Left ventricle myocardium superior (tissue), 1 donor: ENCODE measurements at regions not wholly inside any gene's neighbourhood (a gene's known extent, or its start where the extent isn't known, plus 50 kb on each side); places are given as distances from the start of the nearest gene placed in this dataset.
A peak's percentile ranks its signal among the peaks of the same experiment; 100 is the strongest.

Experiments used
- ATAC-seq: fragments of 200-7000 bp; cut with Tn5 transposase; one replicate; pipeline ENCODE4 v1.9.1; 2020; ENCODE audit warnings: mild to moderate bottlenecking, moderate library complexity
- DNase-seq: peaks from one replicate; pipeline ENCODE4 v3.0.0-alpha.2; 2020
- intact Hi-C: fragments of 100-400 bp; cut with micrococcal nuclease; formaldehyde crosslinking; loops from one replicate; pipeline ENCODE4 v1.11.0; 2022
- donor health status: DM: no; HTN: yes; CAD: no; lungs with severe emphysema.

GRCh38 chr4:95985051-95985450, 145.2 kb downstream of the PDHA2 start:
- ATAC-seq, result no peak
- intact Hi-C loops, result no loop called here
- no peak for DNase-seq

- ATAC-seq (no peak), DNase-seq (no peak)
- intact Hi-C loops, result no loop called here
Measured at GRCh38 chr4:95985791-95986550, 146.1 kb downstream of the PDHA2 start.

GRCh38 chr4:95987851-95988250, 148.0 kb downstream of the PDHA2 start:
- no peak for DNase-seq
- intact Hi-C loops, result no loop called here
- no peak for ATAC-seq

- intact Hi-C loops, result no loop called here
- ATAC-seq (no peak), DNase-seq (no peak)
Measured at GRCh38 chr4:95998311-95998710, 158.4 kb downstream of the PDHA2 start.

- ATAC-seq (no peak), DNase-seq (no peak)
- intact Hi-C loops, result no loop called here
Measured at GRCh38 chr4:96003951-96004740, 164.3 kb downstream of the PDHA2 start.

- ATAC-seq, result no peak
- intact Hi-C loops, result no loop called here
Measured at GRCh38 chr4:96009427-96010119, 169.7 kb downstream of the PDHA2 start.

GRCh38 chr4:96012687-96013086, 172.8 kb downstream of the PDHA2 start:
- ATAC-seq, result no peak

More at GRCh38 chr4:96009427-96010119, 169.7 kb downstream of the PDHA2 start:
- no peak for DNase-seq

GRCh38 chr4:96016634-96017299, 176.9 kb downstream of the PDHA2 start:
- DNase-seq, result no peak
- intact Hi-C loops, result no loop called here
- peak; percentile 60 for ATAC-seq

More at GRCh38 chr4:96012687-96013086, 172.8 kb downstream of the PDHA2 start:
- no peak for DNase-seq
- intact Hi-C loops, result no loop called here

GRCh38 chr4:96025011-96025410, 185.1 kb downstream of the PDHA2 start:
- ATAC-seq (no peak), DNase-seq (no peak)
- intact Hi-C loops, result no loop called here

GRCh38 chr4:96035727-96036126, 195.8 kb downstream of the PDHA2 start:
- intact Hi-C loops, result no loop called here
- DNase-seq (no peak), ATAC-seq (no peak)

- DNase-seq (no peak), ATAC-seq (no peak)
- intact Hi-C loops, result no loop called here
Measured at GRCh38 chr4:96036781-96037180, 196.9 kb downstream of the PDHA2 start.

GRCh38 chr4:96037705-96038104, 197.8 kb downstream of the PDHA2 start:
- intact Hi-C loops, result no loop called here
- DNase-seq, result no peak
- no peak for ATAC-seq

- intact Hi-C loops, result no loop called here
- no peak for ATAC-seq
- no peak for DNase-seq
Measured at GRCh38 chr4:96039217-96039616, 199.3 kb downstream of the PDHA2 start.

- ATAC-seq, result no peak
- DNase-seq, result no peak
- intact Hi-C loops, result no loop called here
Measured at GRCh38 chr4:96039803-96040436, 200.0 kb downstream of the PDHA2 start.

GRCh38 chr4:96044971-96045370, 205.1 kb downstream of the PDHA2 start:
- ATAC-seq (no peak), DNase-seq (no peak)
- intact Hi-C loops, result no loop called here

- DNase-seq (no peak), ATAC-seq (no peak)
- intact Hi-C loops, result no loop called here
Measured at GRCh38 chr4:96052827-96053226, 212.9 kb downstream of the PDHA2 start.

- intact Hi-C loops, result no loop called here
- no peak for ATAC-seq
- no peak for DNase-seq
Measured at GRCh38 chr4:96056346-96056934, 216.5 kb downstream of the PDHA2 start.

- no peak for DNase-seq
- ATAC-seq, result no peak
- intact Hi-C loops, result no loop called here
Measured at GRCh38 chr4:96063639-96064038, 223.7 kb downstream of the PDHA2 start.

- DNase-seq, result no peak
- intact Hi-C loops, result no loop called here
- no peak for ATAC-seq
Measured at GRCh38 chr4:96073461-96073860, 233.6 kb downstream of the PDHA2 start.
